Keratinocyte (primary cell): ENCODE measurements at regions not wholly inside any gene's neighbourhood (a gene's known extent, or its start where the extent isn't known, plus 50 kb on each side); places are given as distances from the start of the nearest gene placed in this dataset.

Experiments
- DNase-seq: peaks from one replicate; pipeline ENCODE4 v3.0.0-alpha.2; 2011; ENCODE audit warnings: low read depth, missing footprints, low spot score
- FAIRE-seq: peaks from 2 replicates; lab custom pipeline; 2011; peaks lifted over from hg19 to GRCh38; lab: Jason Lieb, UNC
- H2AFZ ChIP-seq: 2 replicates; pipeline ENCODE4 v1.6.0; 2012; ENCODE audit warnings: low read length, control low read depth, inconsistent platforms; ENCODE audit not compliant: control insufficient read depth
- H3K27ac ChIP-seq: 2 replicates; pipeline ENCODE4 v1.5.1; 2011; ENCODE audit warnings: low read length; ENCODE audit not compliant: control insufficient read depth, insufficient read depth
- H3K27me3 ChIP-seq: 3 replicates; pipeline ENCODE4 v1.6.0; 2011; ENCODE audit warnings: low read length; ENCODE audit not compliant: control insufficient read depth, insufficient read depth; ENCODE audit errors: extremely low read depth
- H3K36me3 ChIP-seq, 2 experiments: 2 replicates in 1 of 2; 3 replicates in 1 of 2; pipeline ENCODE4 v1.5.1; 2011; ENCODE audit warnings: low read length in 2 of 2, mild to moderate bottlenecking in 1 of 2; ENCODE audit not compliant: control insufficient read depth in 2 of 2, insufficient read depth in 2 of 2; ENCODE audit errors: extremely low read depth in 1 of 2
- H3K4me1 ChIP-seq: 3 replicates; pipeline ENCODE4 v1.5.1; 2011; ENCODE audit warnings: low read length; ENCODE audit not compliant: control insufficient read depth, insufficient read depth; ENCODE audit errors: extremely low read depth
- H3K4me2 ChIP-seq: 3 replicates; pipeline ENCODE4 v1.6.0; 2011; ENCODE audit warnings: low read depth, low read length; ENCODE audit not compliant: control insufficient read depth, insufficient read depth; ENCODE audit errors: extremely low read depth
- H3K4me3 ChIP-seq, 3 experiments: fragments of 200-600 bp in 1 of 3; sonication (generic) in 1 of 3; 2 replicates in 2 of 3; 3 replicates in 1 of 3; pipeline ENCODE4 v1.5.1; 2011 to 2016; ENCODE audit warnings: low read length in 3 of 3, mild to moderate bottlenecking in 3 of 3, control low read depth in 2 of 3, inconsistent platforms in 1 of 3, low read depth in 1 of 3, mixed read lengths in 1 of 3, mixed run types in 1 of 3, moderate library complexity in 1 of 3; ENCODE audit not compliant: control insufficient read depth in 2 of 3, insufficient read depth in 2 of 3; ENCODE audit errors: extremely low read depth in 1 of 3
- H3K79me2 ChIP-seq: 2 replicates; pipeline ENCODE4 v1.6.0; 2012; ENCODE audit warnings: low read length; ENCODE audit not compliant: control insufficient read depth, insufficient read depth
- H3K9ac ChIP-seq: 3 replicates; pipeline ENCODE4 v1.6.0; 2011; ENCODE audit warnings: low read length; ENCODE audit not compliant: control insufficient read depth, insufficient read depth; ENCODE audit errors: extremely low read depth
- H3K9me1 ChIP-seq: 3 replicates; pipeline ENCODE4 v1.6.0; 2011; ENCODE audit warnings: low read length; ENCODE audit not compliant: control insufficient read depth, insufficient read depth; ENCODE audit errors: extremely low read depth
- H3K9me3 ChIP-seq: 2 replicates; pipeline ENCODE4 v1.5.1; 2012; ENCODE audit warnings: low read depth, low read length; ENCODE audit not compliant: control insufficient read depth
- H4K20me1 ChIP-seq: 3 replicates; pipeline ENCODE4 v1.6.0; 2011; ENCODE audit warnings: low read length; ENCODE audit not compliant: control insufficient read depth, insufficient read depth; ENCODE audit errors: extremely low read depth
- EZH2 ChIP-seq: IDR thresholded peaks from one replicate; pipeline ENCODE4 v1.6.1; 2012; ENCODE audit warnings: inconsistent platforms, mild to moderate bottlenecking, low read length, moderate library complexity
- dilution Hi-C: fragments of 300-500 bp; cut with MboI; formaldehyde crosslinking; loops from one replicate; pipeline ENCODE4 v1.7.0; 2020; ENCODE audit warnings: low sequenced_read_pairs; ENCODE audit not compliant: extremely low pct_ligation_motif_present
- TF ChIP-seq, protein P1 (sequence below), 3 experiments: IDR thresholded peaks in 1 of 3; conservative IDR thresholded peaks in 1 of 3; optimal IDR thresholded peaks in 1 of 3; 2 replicates in 2 of 3; 3 replicates in 1 of 3; pipeline versions ENCODE3 to v1.5.1; 2011; ENCODE audit warnings: low read length in 3 of 3, mild to moderate bottlenecking in 3 of 3, moderate library complexity in 2 of 3, control low read depth in 1 of 3, inconsistent platforms in 1 of 3; ENCODE audit not compliant: insufficient read depth in 2 of 3; ENCODE audit errors: extremely low read depth in 1 of 3

DNA sequence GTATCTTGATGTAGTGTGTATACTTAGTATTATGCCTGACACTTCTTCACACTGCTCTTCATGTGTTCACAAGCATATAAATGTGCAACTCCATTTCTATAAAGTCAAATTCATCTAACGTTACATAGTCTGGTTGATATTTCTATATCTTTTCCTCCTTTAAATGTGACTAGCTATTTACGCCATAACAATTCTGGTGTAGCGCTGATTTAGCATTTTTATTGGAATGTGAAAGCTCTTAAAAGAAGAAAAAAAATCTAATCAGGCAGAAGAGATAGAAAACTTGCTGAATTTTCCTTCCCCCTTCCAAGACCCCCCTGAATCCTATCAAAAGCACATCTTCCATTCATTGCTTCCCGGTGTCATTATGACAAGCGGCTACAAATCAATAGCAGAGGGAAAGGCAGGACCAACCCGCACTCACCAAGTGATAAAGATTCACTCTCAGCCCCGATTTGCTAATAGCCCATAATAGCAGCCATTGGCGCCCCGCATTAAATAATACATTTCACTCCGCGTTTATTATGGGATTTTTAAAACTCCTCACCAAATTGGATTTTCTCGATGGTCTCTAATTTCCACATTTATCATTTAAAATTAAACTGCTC lies 299.5 kb upstream of the PMFBP1 start:
- Histone ChIP-seq H3K9me3 (no peaks in the 10 kb centered on the region), H3K4me3 (no peak overlapping the region), H3K4me2 (no peak overlapping the region), H3K4me1 (no peaks in the 10 kb centered on the region), H3K9ac (no peak overlapping the region), H3K9me1 (no peaks in the 10 kb centered on the region), H3K27ac (no peak overlapping the region), H3K79me2 (no peaks in the 10 kb centered on the region), H3K27me3 (no peaks in the 10 kb centered on the region), H2AFZ (no peak overlapping the region), H3K36me3 (no peaks in the 10 kb centered on the region), H4K20me1 (no peaks in the 10 kb centered on the region)
- no peak for DNase-seq
- no peak for TF ChIP-seq EZH2
- TF ChIP-seq, protein P1, sequence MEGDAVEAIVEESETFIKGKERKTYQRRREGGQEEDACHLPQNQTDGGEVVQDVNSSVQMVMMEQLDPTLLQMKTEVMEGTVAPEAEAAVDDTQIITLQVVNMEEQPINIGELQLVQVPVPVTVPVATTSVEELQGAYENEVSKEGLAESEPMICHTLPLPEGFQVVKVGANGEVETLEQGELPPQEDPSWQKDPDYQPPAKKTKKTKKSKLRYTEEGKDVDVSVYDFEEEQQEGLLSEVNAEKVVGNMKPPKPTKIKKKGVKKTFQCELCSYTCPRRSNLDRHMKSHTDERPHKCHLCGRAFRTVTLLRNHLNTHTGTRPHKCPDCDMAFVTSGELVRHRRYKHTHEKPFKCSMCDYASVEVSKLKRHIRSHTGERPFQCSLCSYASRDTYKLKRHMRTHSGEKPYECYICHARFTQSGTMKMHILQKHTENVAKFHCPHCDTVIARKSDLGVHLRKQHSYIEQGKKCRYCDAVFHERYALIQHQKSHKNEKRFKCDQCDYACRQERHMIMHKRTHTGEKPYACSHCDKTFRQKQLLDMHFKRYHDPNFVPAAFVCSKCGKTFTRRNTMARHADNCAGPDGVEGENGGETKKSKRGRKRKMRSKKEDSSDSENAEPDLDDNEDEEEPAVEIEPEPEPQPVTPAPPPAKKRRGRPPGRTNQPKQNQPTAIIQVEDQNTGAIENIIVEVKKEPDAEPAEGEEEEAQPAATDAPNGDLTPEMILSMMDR (optimal IDR thresholded peaks at IDR 0.05 in 1 of 3, IDR thresholded peaks at IDR 0.05 in 1 of 3, conservative IDR thresholded peaks at IDR 0.05 in 1 of 3; ENCODE audit: extremely low read depth in 1 of 3, insufficient read depth in 2 of 3, low read length in 3 of 3) = no peak
- dilution Hi-C loops = no loop called here
- FAIRE-seq = no peak

DNA sequence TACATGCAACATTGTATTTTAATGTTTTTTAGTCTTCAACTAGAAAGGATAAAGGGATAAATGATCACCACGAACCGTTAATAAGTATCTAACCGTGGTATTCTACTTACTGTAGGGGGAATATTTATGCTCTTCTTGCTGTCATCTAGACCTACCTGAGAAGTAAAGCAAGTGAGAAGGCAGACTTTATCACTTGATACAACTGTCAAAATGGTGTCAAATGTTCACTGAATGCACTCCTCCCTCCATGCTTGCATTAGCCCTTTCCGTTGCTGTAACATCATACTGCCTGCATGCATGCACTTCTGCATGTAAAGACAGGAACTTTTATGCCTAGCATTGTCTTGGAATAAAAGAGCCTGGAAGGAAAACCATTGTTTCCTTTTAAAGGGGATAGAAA lies 298.6 kb upstream of the PMFBP1 start:
- no peak overlapping the region for H3K4me2 ChIP-seq
- H4K20me1 ChIP-seq = no peaks in the 10 kb centered on the region
- no peak for TF ChIP-seq EZH2
- TF ChIP-seq, protein P1 (optimal IDR thresholded peaks at IDR 0.05 in 1 of 3, IDR thresholded peaks at IDR 0.05 in 1 of 3, conservative IDR thresholded peaks at IDR 0.05 in 1 of 3; ENCODE audit: extremely low read depth in 1 of 3, insufficient read depth in 2 of 3, low read length in 3 of 3) = no peak
- dilution Hi-C loops = no loop called here
- no peaks in the 10 kb centered on the region for H3K9me1 ChIP-seq
- H3K27ac ChIP-seq = no peak overlapping the region
- H3K9ac ChIP-seq = no peak overlapping the region
- no peak for FAIRE-seq
- no peak overlapping the region for H2AFZ ChIP-seq
- no peak overlapping the region for H3K4me3 ChIP-seq
- H3K9me3 ChIP-seq = no peaks in the 10 kb centered on the region
- no peaks in the 10 kb centered on the region for H3K4me1 ChIP-seq
- H3K36me3 ChIP-seq = no peaks in the 10 kb centered on the region
- H3K27me3 ChIP-seq = no peaks in the 10 kb centered on the region
- DNase-seq = no peak
- no peaks in the 10 kb centered on the region for H3K79me2 ChIP-seq
